Neural progenitor cell (in vitro differentiated cells): ENCODE measurements at regions not wholly inside any gene's neighbourhood (a gene's known extent, or its start where the extent isn't known, plus 50 kb on each side); places are given as distances from the start of the nearest gene placed in this dataset.

Source experiments
- EZH2 ChIP-seq: fragments of 200-600 bp; sonication (generic); IDR thresholded peaks from 2 replicates; pipeline ENCODE4 v1.6.1; 2017; ENCODE audit warnings: antibody characterized with exemption, mild to moderate bottlenecking, moderate library complexity
- EZH2phosphoT487 ChIP-seq: fragments of 200-600 bp; sonication (generic); IDR thresholded peaks from 2 replicates; pipeline ENCODE4 v1.6.1; 2017; ENCODE audit warnings: antibody characterized with exemption
- TF ChIP-seq, protein P1 (sequence below): fragments of 200-600 bp; sonication (generic); IDR thresholded peaks from 2 replicates; pipeline ENCODE4 v1.5.1; 2017; ENCODE audit warnings: antibody characterized with exemption, mild to moderate bottlenecking

DNA sequence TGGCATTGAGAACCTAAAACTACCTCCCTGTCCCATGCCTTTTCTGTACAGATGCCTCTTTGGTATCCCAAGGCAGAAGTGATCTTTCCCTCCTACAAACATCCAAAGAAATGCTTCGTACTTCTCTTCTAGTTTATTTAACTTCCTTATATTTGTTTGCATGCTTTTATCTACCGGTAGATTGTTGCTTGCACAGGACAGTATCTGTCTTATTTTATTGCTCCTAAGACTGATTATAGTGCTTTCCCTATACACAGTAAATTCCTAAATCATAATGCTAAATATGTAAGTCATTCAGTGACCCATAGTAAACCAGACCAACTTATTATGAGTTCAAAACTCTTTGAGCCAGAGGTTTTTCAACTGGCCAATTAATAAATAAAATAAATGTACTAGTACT, 156.9 kb downstream of the PRELID2 start:
- TF ChIP-seq EZH2 (no peak), EZH2phosphoT487 (no peak)
- TF ChIP-seq, protein P1, sequence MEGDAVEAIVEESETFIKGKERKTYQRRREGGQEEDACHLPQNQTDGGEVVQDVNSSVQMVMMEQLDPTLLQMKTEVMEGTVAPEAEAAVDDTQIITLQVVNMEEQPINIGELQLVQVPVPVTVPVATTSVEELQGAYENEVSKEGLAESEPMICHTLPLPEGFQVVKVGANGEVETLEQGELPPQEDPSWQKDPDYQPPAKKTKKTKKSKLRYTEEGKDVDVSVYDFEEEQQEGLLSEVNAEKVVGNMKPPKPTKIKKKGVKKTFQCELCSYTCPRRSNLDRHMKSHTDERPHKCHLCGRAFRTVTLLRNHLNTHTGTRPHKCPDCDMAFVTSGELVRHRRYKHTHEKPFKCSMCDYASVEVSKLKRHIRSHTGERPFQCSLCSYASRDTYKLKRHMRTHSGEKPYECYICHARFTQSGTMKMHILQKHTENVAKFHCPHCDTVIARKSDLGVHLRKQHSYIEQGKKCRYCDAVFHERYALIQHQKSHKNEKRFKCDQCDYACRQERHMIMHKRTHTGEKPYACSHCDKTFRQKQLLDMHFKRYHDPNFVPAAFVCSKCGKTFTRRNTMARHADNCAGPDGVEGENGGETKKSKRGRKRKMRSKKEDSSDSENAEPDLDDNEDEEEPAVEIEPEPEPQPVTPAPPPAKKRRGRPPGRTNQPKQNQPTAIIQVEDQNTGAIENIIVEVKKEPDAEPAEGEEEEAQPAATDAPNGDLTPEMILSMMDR, result no peak
